K562 (cell line): ENCODE measurements at regions not wholly inside any gene's neighbourhood (a gene's known extent, or its start where the extent isn't known, plus 50 kb on each side); places are given as distances from the start of the nearest gene placed in this dataset.

Source experiments
- CHCHD3 ChIP-seq: fragments of 250-450 bp; sonication (Bioruptor Pico); IDR thresholded peaks from 2 replicates; pipeline ENCODE4 v2.1.2; 2022; ENCODE audit warnings: mild to moderate bottlenecking
- NELFE ChIP-seq: IDR thresholded peaks from 2 replicates; pipeline ENCODE4 v1.6.1; 2011; ENCODE audit warnings: mild to moderate bottlenecking; ENCODE audit not compliant: insufficient read depth, insufficient read length
- NFIX ChIP-seq: fragments of 250-450 bp; sonication (Bioruptor Pico); IDR thresholded peaks from 2 replicates; pipeline ENCODE4 v1.4.0; 2020; ENCODE audit warnings: low read depth, mild to moderate bottlenecking, moderate library complexity
- NR2C1 ChIP-seq, 2 experiments: fragments of 450-650 bp; IDR thresholded peaks; 2 replicates each; pipeline ENCODE4 v1.6.1; 2017; ENCODE audit warnings: mild to moderate bottlenecking in 2 of 2, antibody characterized with exemption in 1 of 2, inconsistent platforms in 1 of 2, missing compliant biosample characterization in 1 of 2, missing genetic modification characterization in 1 of 2
- POLR3A ChIP-seq: IDR thresholded peaks from 2 replicates; pipeline ENCODE4 v1.6.1; 2011; ENCODE audit warnings: borderline replicate concordance, mild to moderate bottlenecking, moderate library complexity; ENCODE audit not compliant: insufficient read length, insufficient read depth; ENCODE audit errors: extremely low read depth
- REST ChIP-seq, 2 experiments: fragments of 450-650 bp; formaldehyde crosslinking in 1 of 2; IDR thresholded peaks; 2 replicates each; pipeline versions ENCODE4 v1.4.0 to v1.6.1; 2014 to 2020; ENCODE audit warnings: mild to moderate bottlenecking in 2 of 2, borderline replicate concordance in 1 of 2, low read depth in 1 of 2
- RFX1 ChIP-seq: fragments of 450-650 bp; IDR thresholded peaks from 2 replicates; pipeline ENCODE4 v1.6.1; 2016; ENCODE audit warnings: mild to moderate bottlenecking, moderate library complexity
- SMARCA4 ChIP-seq: fragments of 450-650 bp; IDR thresholded peaks from 2 replicates; pipeline ENCODE4 v1.6.1; 2016
- ZNF354B ChIP-seq: fragments of 250-450 bp; sonication (Bioruptor Pico); IDR thresholded peaks from 2 replicates; pipeline ENCODE4 v1.4.0; 2020
- ZNF395 ChIP-seq: fragments of 200-800 bp; sonication (Bioruptor generic); IDR thresholded peaks from 2 replicates; pipeline ENCODE4 v1.6.1; 2017; ENCODE audit warnings: missing genetic modification characterization, missing compliant biosample characterization
- ZNF507 ChIP-seq: conservative IDR thresholded peaks from 2 replicates; pipeline ENCODE4 v1.6.1; 2017; ENCODE audit warnings: missing genetic modification characterization, missing compliant biosample characterization
- ZNF644 ChIP-seq: fragments of 200-800 bp; sonication (Bioruptor generic); IDR thresholded peaks from 2 replicates; pipeline ENCODE4 v1.6.1; 2016; ENCODE audit warnings: low read depth, missing genetic modification characterization, missing compliant biosample characterization
- TF ChIP-seq, protein P1 (sequence below): fragments of 250-450 bp; sonication (Bioruptor Pico); IDR thresholded peaks from 2 replicates; pipeline ENCODE4 v1.4.0; 2020; ENCODE audit warnings: mild to moderate bottlenecking, moderate library complexity

- TF ChIP-seq REST (IDR thresholded peaks at IDR 0.05; ENCODE audit: borderline replicate concordance) (no peak), REST (CRISPR knock-in tag; IDR thresholded peaks at IDR 0.05; ENCODE audit: low read depth) (peak; percentile 68), CHCHD3 (CRISPR knock-in tag) (no peak), NFIX (CRISPR knock-in tag) (no peak), RFX1 (peak; percentile 74; the same call in 1 of the 2 replicates), ZNF354B (CRISPR knock-in tag) (no peak), ZNF507 (no peak), POLR3A (no peak), ZNF644 (tag) (no peak), ZNF395 (no peak), NR2C1 (IDR thresholded peaks at IDR 0.05) (no peak), NR2C1 (tag; IDR thresholded peaks at IDR 0.05) (peak; percentile 30), NELFE (no peak), SMARCA4 (no peak)
- TF ChIP-seq, protein P1, sequence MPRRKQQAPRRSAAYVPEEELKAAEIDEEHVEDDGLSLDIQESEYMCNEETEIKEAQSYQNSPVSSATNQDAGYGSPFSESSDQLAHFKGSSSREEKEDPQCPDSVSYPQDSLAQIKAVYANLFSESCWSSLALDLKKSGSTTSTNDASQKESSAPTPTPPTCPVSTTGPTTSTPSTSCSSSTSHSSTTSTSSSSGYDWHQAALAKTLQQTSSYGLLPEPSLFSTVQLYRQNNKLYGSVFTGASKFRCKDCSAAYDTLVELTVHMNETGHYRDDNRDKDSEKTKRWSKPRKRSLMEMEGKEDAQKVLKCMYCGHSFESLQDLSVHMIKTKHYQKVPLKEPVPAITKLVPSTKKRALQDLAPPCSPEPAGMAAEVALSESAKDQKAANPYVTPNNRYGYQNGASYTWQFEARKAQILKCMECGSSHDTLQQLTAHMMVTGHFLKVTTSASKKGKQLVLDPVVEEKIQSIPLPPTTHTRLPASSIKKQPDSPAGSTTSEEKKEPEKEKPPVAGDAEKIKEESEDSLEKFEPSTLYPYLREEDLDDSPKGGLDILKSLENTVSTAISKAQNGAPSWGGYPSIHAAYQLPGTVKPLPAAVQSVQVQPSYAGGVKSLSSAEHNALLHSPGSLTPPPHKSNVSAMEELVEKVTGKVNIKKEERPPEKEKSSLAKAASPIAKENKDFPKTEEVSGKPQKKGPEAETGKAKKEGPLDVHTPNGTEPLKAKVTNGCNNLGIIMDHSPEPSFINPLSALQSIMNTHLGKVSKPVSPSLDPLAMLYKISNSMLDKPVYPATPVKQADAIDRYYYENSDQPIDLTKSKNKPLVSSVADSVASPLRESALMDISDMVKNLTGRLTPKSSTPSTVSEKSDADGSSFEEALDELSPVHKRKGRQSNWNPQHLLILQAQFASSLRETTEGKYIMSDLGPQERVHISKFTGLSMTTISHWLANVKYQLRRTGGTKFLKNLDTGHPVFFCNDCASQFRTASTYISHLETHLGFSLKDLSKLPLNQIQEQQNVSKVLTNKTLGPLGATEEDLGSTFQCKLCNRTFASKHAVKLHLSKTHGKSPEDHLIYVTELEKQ (CRISPR knock-in tag): no peak
These were observed 76.5 kb upstream of the GSE1 start (continued) for GRCh38 chr16:85536411-85537330.
